ENCODE measurements at regions not wholly inside any gene's neighbourhood (a gene's known extent, or its start where the extent isn't known, plus 50 kb on each side); places are given as distances from the start of the nearest gene placed in this dataset.

DNA sequence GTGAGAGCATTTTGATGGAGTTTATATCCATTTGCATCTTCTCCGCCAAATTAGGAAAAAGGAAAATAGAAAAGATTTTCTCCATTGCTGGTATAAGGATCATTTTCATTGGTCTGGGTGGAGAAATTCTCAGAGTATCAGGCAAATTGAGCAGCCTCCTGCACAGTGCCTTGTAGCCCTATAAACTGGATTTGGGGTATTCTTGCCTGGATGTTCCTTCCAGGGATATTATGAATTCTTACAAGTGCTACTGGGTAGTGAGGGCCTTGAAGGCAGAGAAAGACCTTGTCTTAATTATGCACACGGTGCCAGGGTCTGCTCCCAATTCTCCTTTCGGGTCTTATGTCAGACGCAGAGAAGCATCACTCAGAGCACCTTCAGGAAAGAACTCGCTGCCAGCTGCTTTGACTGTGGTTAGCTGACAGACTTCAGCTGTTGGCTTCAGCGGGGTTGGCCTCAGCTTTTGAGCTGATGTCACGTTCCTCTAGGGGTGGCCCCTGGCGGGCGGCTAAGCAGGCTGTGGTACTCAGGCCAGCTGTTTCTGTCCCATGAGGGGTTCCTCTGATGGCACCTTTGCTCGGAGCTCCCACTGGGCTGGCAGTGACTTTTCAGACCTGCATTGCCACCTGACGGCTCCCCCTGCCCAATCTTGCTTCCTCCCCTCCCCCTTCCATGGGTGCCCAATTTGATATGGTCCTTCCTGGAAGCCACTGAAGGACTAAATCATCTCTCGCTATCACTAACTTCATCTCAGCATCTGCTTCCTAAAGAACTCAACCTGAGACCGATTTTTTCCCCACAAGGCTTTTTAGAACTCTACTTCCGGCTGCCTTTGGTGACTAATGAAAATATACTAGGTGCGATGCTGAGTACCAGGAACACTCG lies 519.5 kb downstream of the BCOR start:
- Histone ChIP-seq H3K4me1 (no peaks in the 10 kb centered on the region), H3K36me3 (no peaks in the 10 kb centered on the region), H3K27me3 (no peaks in the 10 kb centered on the region), H3K4me3 (no peak overlapping the region), H3K9me3 (no peaks in the 10 kb centered on the region), H3K27ac (no peak overlapping the region)
- DNase-seq: no peak
- 43 to 75% methylated on average over 16 of the region's 16 CpGs for WGBS, 2 donors
- intact Hi-C loops (cut with DNase I): no loop called here
- TF ChIP-seq CTCF (IDR thresholded peaks at IDR 0.05) (no peak), POLR2A (IDR thresholded peaks at IDR 0.05) (no peak), EP300 (IDR thresholded peaks at IDR 0.05) (no peak), POLR2AphosphoS5 (IDR thresholded peaks at IDR 0.05) (no peak)

DNA sequence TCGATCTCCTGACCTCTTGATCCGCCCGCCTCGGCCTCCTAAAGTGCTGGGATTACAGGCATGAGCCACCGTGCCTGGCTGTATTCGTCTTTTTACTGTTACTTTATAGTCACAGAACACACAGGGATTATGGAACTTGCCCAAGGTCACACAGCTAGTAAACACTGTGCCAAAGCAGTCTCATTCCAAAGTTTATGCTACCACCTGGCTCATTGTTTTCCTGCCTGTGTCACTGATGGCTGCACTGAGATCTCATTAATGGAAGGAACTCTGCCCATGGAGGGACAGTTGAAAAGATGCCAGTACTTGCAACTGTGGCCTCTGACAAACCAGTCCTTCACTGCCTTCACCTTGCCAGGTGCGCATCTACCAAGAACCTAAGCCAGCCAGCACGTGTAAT lies 517.7 kb downstream of the BCOR start:
- no peaks in the 10 kb centered on the region for H3K36me3 ChIP-seq
- no peak for TF ChIP-seq CTCF (IDR thresholded peaks at IDR 0.05)
- H3K27me3 ChIP-seq: no peaks in the 10 kb centered on the region
- H3K27ac ChIP-seq: no peak overlapping the region
- intact Hi-C loops (cut with DNase I): no loop called here
- no peaks in the 10 kb centered on the region for H3K4me1 ChIP-seq
- H3K4me3 ChIP-seq: no peak overlapping the region
- H3K9me3 ChIP-seq: peaks cover 0 to 2% (median 0%) of the 10 kb centered on the region in 4 donors
- 15 to 61% methylated on average over 8 of the region's 8 CpGs for WGBS, 2 donors
- DNase-seq: no peak

- no peaks in the 10 kb centered on the region for H3K4me1 ChIP-seq
- no peaks in the 10 kb centered on the region for H3K36me3 ChIP-seq
- WGBS, 2 donors: 54 to 78% methylated on average over 3 of the region's 3 CpGs
- TF ChIP-seq CTCF (IDR thresholded peaks at IDR 0.05) (no peak), POLR2AphosphoS5 (IDR thresholded peaks at IDR 0.05) (no peak), POLR2A (IDR thresholded peaks at IDR 0.05) (no peak), EP300 (IDR thresholded peaks at IDR 0.05) (no peak)
- H3K27me3 ChIP-seq: no peaks in the 10 kb centered on the region
- no peak overlapping the region for H3K4me3 ChIP-seq
- intact Hi-C loops (cut with DNase I): no loop called here
- no peak for DNase-seq
- H3K27ac ChIP-seq: no peak overlapping the region
- H3K9me3 ChIP-seq: peaks cover 0 to 2% (median 0%) of the 10 kb centered on the region in 4 donors
These were observed 516.3 kb downstream of the BCOR start for GRCh38 chrX:39581411-39581810.

- no peak for TF ChIP-seq EP300 (IDR thresholded peaks at IDR 0.05)
- no peak for TF ChIP-seq POLR2AphosphoS5 (IDR thresholded peaks at IDR 0.05)
- TF ChIP-seq CTCF (IDR thresholded peaks at IDR 0.05): no peak
- no peak for TF ChIP-seq POLR2A (IDR thresholded peaks at IDR 0.05)
- no peaks in the 10 kb centered on the region for H3K27me3 ChIP-seq
- H3K4me3 ChIP-seq: no peak overlapping the region
- 25 to 27% methylated on average over 3 of the region's 3 CpGs for WGBS, 2 donors
- no peaks in the 10 kb centered on the region for H3K36me3 ChIP-seq
- DNase-seq: no peak
- H3K27ac ChIP-seq: no peak overlapping the region
- no peaks in the 10 kb centered on the region for H3K4me1 ChIP-seq
- intact Hi-C loops (cut with DNase I): no loop called here
- H3K9me3 ChIP-seq: peaks cover 0 to 2% (median 0%) of the 10 kb centered on the region in 4 donors
These were observed 515.7 kb downstream of the BCOR start for GRCh38 chrX:39582091-39582490.

- 83 to 85% methylated on average over 4 of the region's 4 CpGs for WGBS, 2 donors
- intact Hi-C loops (cut with DNase I): no loop called here
These were observed 514.8 kb downstream of the BCOR start for GRCh38 chrX:39582976-39583375.

More at GRCh38 chrX:39582976-39583375, 514.8 kb downstream of the BCOR start:
- Histone ChIP-seq H3K27ac (no peak overlapping the region), H3K4me3 (no peak overlapping the region), H3K9me3 (peaks cover 0 to 2% (median 0%) of the 10 kb centered on the region in 4 donors), H3K27me3 (no peaks in the 10 kb centered on the region), H3K4me1 (no peaks in the 10 kb centered on the region), H3K36me3 (no peaks in the 10 kb centered on the region)
- TF ChIP-seq EP300 (IDR thresholded peaks at IDR 0.05) (no peak), CTCF (IDR thresholded peaks at IDR 0.05) (no peak), POLR2A (IDR thresholded peaks at IDR 0.05) (no peak)
- no peak for DNase-seq
